ENCODE measurements at regions not wholly inside any gene's neighbourhood (a gene's known extent, or its start where the extent isn't known, plus 50 kb on each side); places are given as distances from the start of the nearest gene placed in this dataset.

GRCh38 chr2:133661392-133661791, 93.1 kb upstream of the NCKAP5 start:
- peaks cover 1% of the 10 kb centered on the region for H3K27me3 Mint-ChIP-seq (ENCODE audit: unreplicated experiment)
- H3K4me3 Mint-ChIP-seq (ENCODE audit: unreplicated experiment) = no peak overlapping the region
- no peak overlapping the region for H3K27ac Mint-ChIP-seq (ENCODE audit: unreplicated experiment)
- H3K9me3 Mint-ChIP-seq (ENCODE audit: unreplicated experiment) = no peaks in the 10 kb centered on the region
- no peak for DNase-seq
- H3K4me1 Mint-ChIP-seq (ENCODE audit: low read depth, unreplicated experiment) = no peaks in the 10 kb centered on the region
- no peaks in the 10 kb centered on the region for H3K36me3 Mint-ChIP-seq (ENCODE audit: unreplicated experiment)
- no peak for TF ChIP-seq CTCF (IDR thresholded peaks at IDR 0.05; ENCODE audit: partially characterized antibody, unreplicated experiment)

GRCh38 chr2:133666621-133667020, 98.4 kb upstream of the NCKAP5 start:
- Mint-ChIP-seq H3K9me3 (ENCODE audit: unreplicated experiment) (no peaks in the 10 kb centered on the region), H3K4me1 (ENCODE audit: low read depth, unreplicated experiment) (no peaks in the 10 kb centered on the region), H3K27me3 (ENCODE audit: unreplicated experiment) (peaks cover 1% of the 10 kb centered on the region), H3K36me3 (ENCODE audit: unreplicated experiment) (no peaks in the 10 kb centered on the region), H3K27ac (ENCODE audit: unreplicated experiment) (no peak overlapping the region), H3K4me3 (ENCODE audit: unreplicated experiment) (no peak overlapping the region)
- DNase-seq = no peak
- no peak for TF ChIP-seq CTCF (IDR thresholded peaks at IDR 0.05; ENCODE audit: partially characterized antibody, unreplicated experiment)

- no peak for TF ChIP-seq CTCF (IDR thresholded peaks at IDR 0.05; ENCODE audit: partially characterized antibody, unreplicated experiment)
- H3K4me3 Mint-ChIP-seq (ENCODE audit: unreplicated experiment) = no peak overlapping the region
- no peaks in the 10 kb centered on the region for H3K9me3 Mint-ChIP-seq (ENCODE audit: unreplicated experiment)
- no peaks in the 10 kb centered on the region for H3K4me1 Mint-ChIP-seq (ENCODE audit: low read depth, unreplicated experiment)
- peaks cover 1% of the 10 kb centered on the region for H3K27me3 Mint-ChIP-seq (ENCODE audit: unreplicated experiment)
- DNase-seq = no peak
- no peaks in the 10 kb centered on the region for H3K36me3 Mint-ChIP-seq (ENCODE audit: unreplicated experiment)
- H3K27ac Mint-ChIP-seq (ENCODE audit: unreplicated experiment) = no peak overlapping the region
Observed at GRCh38 chr2:133667085-133667484, 98.8 kb upstream of the NCKAP5 start.

GRCh38 chr2:133667968-133668367, 99.7 kb upstream of the NCKAP5 start:
- Mint-ChIP-seq H3K27ac (ENCODE audit: unreplicated experiment) (no peak overlapping the region), H3K9me3 (ENCODE audit: unreplicated experiment) (no peaks in the 10 kb centered on the region), H3K27me3 (ENCODE audit: unreplicated experiment) (peaks cover 1% of the 10 kb centered on the region), H3K4me3 (ENCODE audit: unreplicated experiment) (no peak overlapping the region), H3K36me3 (ENCODE audit: unreplicated experiment) (no peaks in the 10 kb centered on the region), H3K4me1 (ENCODE audit: low read depth, unreplicated experiment) (no peaks in the 10 kb centered on the region)
- no peak for TF ChIP-seq CTCF (IDR thresholded peaks at IDR 0.05; ENCODE audit: partially characterized antibody, unreplicated experiment)
- no peak for DNase-seq

- H3K9me3 Mint-ChIP-seq (ENCODE audit: unreplicated experiment) = no peaks in the 10 kb centered on the region
- no peaks in the 10 kb centered on the region for H3K4me1 Mint-ChIP-seq (ENCODE audit: low read depth, unreplicated experiment)
- no peak for TF ChIP-seq CTCF (IDR thresholded peaks at IDR 0.05; ENCODE audit: partially characterized antibody, unreplicated experiment)
- peaks cover 1% of the 10 kb centered on the region for H3K27me3 Mint-ChIP-seq (ENCODE audit: unreplicated experiment)
- no peak overlapping the region for H3K27ac Mint-ChIP-seq (ENCODE audit: unreplicated experiment)
- H3K36me3 Mint-ChIP-seq (ENCODE audit: unreplicated experiment) = no peaks in the 10 kb centered on the region
- no peak overlapping the region for H3K4me3 Mint-ChIP-seq (ENCODE audit: unreplicated experiment)
- DNase-seq = no peak
Observed at GRCh38 chr2:133668547-133668946, 100.3 kb upstream of the NCKAP5 start.

Data from glutamatergic neuron (in vitro differentiated cells).